GM19043 (cell line): ENCODE measurements at regions not wholly inside any gene's neighbourhood (a gene's known extent, or its start where the extent isn't known, plus 50 kb on each side); places are given as distances from the start of the nearest gene placed in this dataset.

Experiments used
- ATAC-seq: cut with Tn5 transposase; IDR thresholded peaks from one replicate; pipeline ENCODE4 v1.9.1; 2021; ENCODE audit warnings: low read depth; ENCODE audit not compliant: unreplicated experiment

- ATAC-seq, result no peak
Measured at GRCh38 chr3:13123013-13123654, 49.9 kb upstream of the IQSEC1 start.
